ENCODE measurements at regions not wholly inside any gene's neighbourhood (a gene's known extent, or its start where the extent isn't known, plus 50 kb on each side); places are given as distances from the start of the nearest gene placed in this dataset.

DNA sequence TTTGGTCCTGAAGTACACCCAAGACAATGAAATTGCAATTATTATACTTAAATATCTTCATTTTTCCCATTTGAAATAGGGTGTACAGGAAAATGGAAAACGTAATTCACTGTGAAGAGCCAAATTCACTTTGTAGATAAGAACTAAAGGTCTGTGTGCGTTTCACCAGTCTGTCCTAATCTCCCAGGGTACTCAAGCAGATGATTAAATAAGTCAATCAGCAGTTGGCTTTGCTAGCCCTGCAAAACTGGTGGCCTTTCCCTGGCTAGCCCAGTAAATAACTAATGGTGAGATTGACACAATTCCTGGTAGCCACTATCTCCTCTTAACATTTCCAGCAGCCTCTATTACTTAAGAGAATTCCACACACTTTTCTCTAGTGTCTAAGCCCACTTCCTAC is 389.3 kb downstream of the TBL1XR1 start:
- DNase-seq (ENCODE audit: low spot score): no peak
- Mint-ChIP-seq H3K27me3 (ENCODE audit: low read depth) (no peaks in the 10 kb centered on the region), H3K36me3 (no peaks in the 10 kb centered on the region), H3K27ac (no peak overlapping the region), H3K4me1 (peaks cover 7% of the 10 kb centered on the region), H3K4me3 (no peak overlapping the region), H3K9me3 (peaks cover 4% of the 10 kb centered on the region)
- ATAC-seq: no peak
- POLR2A ChIA-PET: no interaction called here
- TF ChIP-seq, protein P1, sequence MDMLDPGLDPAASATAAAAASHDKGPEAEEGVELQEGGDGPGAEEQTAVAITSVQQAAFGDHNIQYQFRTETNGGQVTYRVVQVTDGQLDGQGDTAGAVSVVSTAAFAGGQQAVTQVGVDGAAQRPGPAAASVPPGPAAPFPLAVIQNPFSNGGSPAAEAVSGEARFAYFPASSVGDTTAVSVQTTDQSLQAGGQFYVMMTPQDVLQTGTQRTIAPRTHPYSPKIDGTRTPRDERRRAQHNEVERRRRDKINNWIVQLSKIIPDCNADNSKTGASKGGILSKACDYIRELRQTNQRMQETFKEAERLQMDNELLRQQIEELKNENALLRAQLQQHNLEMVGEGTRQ (CRISPR knock-in tag; IDR thresholded peaks at IDR 0.05): no peak
- TF ChIP-seq, protein P2, sequence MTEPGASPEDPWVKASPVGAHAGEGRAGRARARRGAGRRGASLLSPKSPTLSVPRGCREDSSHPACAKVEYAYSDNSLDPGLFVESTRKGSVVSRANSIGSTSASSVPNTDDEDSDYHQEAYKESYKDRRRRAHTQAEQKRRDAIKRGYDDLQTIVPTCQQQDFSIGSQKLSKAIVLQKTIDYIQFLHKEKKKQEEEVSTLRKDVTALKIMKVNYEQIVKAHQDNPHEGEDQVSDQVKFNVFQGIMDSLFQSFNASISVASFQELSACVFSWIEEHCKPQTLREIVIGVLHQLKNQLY (CRISPR knock-in tag; IDR thresholded peaks at IDR 0.05): no peak
- TF ChIP-seq, protein P3, sequence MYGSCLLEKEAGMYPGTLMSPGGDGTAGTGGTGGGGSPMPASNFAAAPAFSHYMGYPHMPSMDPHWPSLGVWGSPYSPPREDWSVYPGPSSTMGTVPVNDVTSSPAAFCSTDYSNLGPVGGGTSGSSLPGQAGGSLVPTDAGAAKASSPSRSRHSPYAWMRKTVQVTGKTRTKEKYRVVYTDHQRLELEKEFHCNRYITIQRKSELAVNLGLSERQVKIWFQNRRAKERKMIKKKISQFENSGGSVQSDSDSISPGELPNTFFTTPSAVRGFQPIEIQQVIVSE (CRISPR knock-in tag; IDR thresholded peaks at IDR 0.05; ENCODE audit: borderline replicate concordance): no peak
- TF ChIP-seq IRF2 (CRISPR knock-in tag; IDR thresholded peaks at IDR 0.05; ENCODE audit: borderline replicate concordance, low read depth): no peak
- TF ChIP-seq, protein P4, sequence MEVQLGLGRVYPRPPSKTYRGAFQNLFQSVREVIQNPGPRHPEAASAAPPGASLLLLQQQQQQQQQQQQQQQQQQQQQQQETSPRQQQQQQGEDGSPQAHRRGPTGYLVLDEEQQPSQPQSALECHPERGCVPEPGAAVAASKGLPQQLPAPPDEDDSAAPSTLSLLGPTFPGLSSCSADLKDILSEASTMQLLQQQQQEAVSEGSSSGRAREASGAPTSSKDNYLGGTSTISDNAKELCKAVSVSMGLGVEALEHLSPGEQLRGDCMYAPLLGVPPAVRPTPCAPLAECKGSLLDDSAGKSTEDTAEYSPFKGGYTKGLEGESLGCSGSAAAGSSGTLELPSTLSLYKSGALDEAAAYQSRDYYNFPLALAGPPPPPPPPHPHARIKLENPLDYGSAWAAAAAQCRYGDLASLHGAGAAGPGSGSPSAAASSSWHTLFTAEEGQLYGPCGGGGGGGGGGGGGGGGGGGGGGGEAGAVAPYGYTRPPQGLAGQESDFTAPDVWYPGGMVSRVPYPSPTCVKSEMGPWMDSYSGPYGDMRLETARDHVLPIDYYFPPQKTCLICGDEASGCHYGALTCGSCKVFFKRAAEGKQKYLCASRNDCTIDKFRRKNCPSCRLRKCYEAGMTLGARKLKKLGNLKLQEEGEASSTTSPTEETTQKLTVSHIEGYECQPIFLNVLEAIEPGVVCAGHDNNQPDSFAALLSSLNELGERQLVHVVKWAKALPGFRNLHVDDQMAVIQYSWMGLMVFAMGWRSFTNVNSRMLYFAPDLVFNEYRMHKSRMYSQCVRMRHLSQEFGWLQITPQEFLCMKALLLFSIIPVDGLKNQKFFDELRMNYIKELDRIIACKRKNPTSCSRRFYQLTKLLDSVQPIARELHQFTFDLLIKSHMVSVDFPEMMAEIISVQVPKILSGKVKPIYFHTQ (CRISPR knock-in tag; IDR thresholded peaks at IDR 0.05): no peak
- TF ChIP-seq, protein P5, sequence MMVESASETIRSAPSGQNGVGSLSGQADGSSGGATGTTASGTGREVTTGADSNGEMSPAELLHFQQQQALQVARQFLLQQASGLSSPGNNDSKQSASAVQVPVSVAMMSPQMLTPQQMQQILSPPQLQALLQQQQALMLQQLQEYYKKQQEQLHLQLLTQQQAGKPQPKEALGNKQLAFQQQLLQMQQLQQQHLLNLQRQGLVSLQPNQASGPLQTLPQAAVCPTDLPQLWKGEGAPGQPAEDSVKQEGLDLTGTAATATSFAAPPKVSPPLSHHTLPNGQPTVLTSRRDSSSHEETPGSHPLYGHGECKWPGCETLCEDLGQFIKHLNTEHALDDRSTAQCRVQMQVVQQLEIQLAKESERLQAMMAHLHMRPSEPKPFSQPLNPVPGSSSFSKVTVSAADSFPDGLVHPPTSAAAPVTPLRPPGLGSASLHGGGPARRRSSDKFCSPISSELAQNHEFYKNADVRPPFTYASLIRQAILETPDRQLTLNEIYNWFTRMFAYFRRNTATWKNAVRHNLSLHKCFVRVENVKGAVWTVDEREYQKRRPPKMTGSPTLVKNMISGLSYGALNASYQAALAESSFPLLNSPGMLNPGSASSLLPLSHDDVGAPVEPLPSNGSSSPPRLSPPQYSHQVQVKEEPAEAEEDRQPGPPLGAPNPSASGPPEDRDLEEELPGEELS (CRISPR knock-in tag; IDR thresholded peaks at IDR 0.05): no peak
- TF ChIP-seq, protein P6, sequence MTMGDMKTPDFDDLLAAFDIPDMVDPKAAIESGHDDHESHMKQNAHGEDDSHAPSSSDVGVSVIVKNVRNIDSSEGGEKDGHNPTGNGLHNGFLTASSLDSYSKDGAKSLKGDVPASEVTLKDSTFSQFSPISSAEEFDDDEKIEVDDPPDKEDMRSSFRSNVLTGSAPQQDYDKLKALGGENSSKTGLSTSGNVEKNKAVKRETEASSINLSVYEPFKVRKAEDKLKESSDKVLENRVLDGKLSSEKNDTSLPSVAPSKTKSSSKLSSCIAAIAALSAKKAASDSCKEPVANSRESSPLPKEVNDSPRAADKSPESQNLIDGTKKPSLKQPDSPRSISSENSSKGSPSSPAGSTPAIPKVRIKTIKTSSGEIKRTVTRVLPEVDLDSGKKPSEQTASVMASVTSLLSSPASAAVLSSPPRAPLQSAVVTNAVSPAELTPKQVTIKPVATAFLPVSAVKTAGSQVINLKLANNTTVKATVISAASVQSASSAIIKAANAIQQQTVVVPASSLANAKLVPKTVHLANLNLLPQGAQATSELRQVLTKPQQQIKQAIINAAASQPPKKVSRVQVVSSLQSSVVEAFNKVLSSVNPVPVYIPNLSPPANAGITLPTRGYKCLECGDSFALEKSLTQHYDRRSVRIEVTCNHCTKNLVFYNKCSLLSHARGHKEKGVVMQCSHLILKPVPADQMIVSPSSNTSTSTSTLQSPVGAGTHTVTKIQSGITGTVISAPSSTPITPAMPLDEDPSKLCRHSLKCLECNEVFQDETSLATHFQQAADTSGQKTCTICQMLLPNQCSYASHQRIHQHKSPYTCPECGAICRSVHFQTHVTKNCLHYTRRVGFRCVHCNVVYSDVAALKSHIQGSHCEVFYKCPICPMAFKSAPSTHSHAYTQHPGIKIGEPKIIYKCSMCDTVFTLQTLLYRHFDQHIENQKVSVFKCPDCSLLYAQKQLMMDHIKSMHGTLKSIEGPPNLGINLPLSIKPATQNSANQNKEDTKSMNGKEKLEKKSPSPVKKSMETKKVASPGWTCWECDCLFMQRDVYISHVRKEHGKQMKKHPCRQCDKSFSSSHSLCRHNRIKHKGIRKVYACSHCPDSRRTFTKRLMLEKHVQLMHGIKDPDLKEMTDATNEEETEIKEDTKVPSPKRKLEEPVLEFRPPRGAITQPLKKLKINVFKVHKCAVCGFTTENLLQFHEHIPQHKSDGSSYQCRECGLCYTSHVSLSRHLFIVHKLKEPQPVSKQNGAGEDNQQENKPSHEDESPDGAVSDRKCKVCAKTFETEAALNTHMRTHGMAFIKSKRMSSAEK (CRISPR knock-in tag; IDR thresholded peaks at IDR 0.05; ENCODE audit: borderline replicate concordance): no peak
- TF ChIP-seq, protein P7, sequence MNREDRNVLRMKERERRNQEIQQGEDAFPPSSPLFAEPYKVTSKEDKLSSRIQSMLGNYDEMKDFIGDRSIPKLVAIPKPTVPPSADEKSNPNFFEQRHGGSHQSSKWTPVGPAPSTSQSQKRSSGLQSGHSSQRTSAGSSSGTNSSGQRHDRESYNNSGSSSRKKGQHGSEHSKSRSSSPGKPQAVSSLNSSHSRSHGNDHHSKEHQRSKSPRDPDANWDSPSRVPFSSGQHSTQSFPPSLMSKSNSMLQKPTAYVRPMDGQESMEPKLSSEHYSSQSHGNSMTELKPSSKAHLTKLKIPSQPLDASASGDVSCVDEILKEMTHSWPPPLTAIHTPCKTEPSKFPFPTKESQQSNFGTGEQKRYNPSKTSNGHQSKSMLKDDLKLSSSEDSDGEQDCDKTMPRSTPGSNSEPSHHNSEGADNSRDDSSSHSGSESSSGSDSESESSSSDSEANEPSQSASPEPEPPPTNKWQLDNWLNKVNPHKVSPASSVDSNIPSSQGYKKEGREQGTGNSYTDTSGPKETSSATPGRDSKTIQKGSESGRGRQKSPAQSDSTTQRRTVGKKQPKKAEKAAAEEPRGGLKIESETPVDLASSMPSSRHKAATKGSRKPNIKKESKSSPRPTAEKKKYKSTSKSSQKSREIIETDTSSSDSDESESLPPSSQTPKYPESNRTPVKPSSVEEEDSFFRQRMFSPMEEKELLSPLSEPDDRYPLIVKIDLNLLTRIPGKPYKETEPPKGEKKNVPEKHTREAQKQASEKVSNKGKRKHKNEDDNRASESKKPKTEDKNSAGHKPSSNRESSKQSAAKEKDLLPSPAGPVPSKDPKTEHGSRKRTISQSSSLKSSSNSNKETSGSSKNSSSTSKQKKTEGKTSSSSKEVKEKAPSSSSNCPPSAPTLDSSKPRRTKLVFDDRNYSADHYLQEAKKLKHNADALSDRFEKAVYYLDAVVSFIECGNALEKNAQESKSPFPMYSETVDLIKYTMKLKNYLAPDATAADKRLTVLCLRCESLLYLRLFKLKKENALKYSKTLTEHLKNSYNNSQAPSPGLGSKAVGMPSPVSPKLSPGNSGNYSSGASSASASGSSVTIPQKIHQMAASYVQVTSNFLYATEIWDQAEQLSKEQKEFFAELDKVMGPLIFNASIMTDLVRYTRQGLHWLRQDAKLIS (CRISPR knock-in tag; IDR thresholded peaks at IDR 0.05; ENCODE audit: borderline replicate concordance): no peak
- TF ChIP-seq ZNF423 (CRISPR knock-in tag; IDR thresholded peaks at IDR 0.05): no peak
- TF ChIP-seq, protein P8, sequence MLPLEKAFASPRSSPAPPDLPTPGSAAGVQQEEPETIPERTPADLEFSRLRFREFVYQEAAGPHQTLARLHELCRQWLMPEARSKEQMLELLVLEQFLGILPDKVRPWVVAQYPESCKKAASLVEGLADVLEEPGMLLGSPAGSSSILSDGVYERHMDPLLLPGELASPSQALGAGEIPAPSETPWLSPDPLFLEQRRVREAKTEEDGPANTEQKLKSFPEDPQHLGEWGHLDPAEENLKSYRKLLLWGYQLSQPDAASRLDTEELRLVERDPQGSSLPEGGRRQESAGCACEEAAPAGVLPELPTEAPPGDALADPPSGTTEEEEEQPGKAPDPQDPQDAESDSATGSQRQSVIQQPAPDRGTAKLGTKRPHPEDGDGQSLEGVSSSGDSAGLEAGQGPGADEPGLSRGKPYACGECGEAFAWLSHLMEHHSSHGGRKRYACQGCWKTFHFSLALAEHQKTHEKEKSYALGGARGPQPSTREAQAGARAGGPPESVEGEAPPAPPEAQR (CRISPR knock-in tag; IDR thresholded peaks at IDR 0.05): no peak
- no peak for TF ChIP-seq OVOL2 (CRISPR knock-in tag; IDR thresholded peaks at IDR 0.05; ENCODE audit: borderline replicate concordance)
- CTCF ChIA-PET: no interaction called here

Measured in WTC11 (cell line).